SU-DHL-6 (cell line): ENCODE measurements at regions not wholly inside any gene's neighbourhood (a gene's known extent, or its start where the extent isn't known, plus 50 kb on each side); places are given as distances from the start of the nearest gene placed in this dataset.

ENCODE experiments used
- H2AFZ ChIP-seq: fragments of 200-600 bp; sonication (generic); 2 replicates; pipeline ENCODE4 v1.6.1; 2014; ENCODE audit warnings: low read depth, mild to moderate bottlenecking, moderate library complexity, mixed read lengths, antibody characterized with exemption, low read length; ENCODE audit not compliant: severe bottlenecking
- H3F3A ChIP-seq: fragments of 200-600 bp; shearing (Covaris generic); 2 replicates; pipeline ENCODE4 v1.6.0; 2016; ENCODE audit warnings: antibody characterized with exemption, mild to moderate bottlenecking; ENCODE audit not compliant: insufficient read depth
- H3K27ac ChIP-seq: fragments of 200-600 bp; sonication (generic); 2 replicates; pipeline ENCODE4 v1.5.1; 2016; ENCODE audit warnings: low read depth, mild to moderate bottlenecking, low read length, moderate library complexity, mixed read lengths
- H3K27me3 ChIP-seq: fragments of 200-600 bp; sonication (generic), shearing (Covaris generic); 2 replicates; pipeline ENCODE4 v1.6.0; 2014; ENCODE audit warnings: mild to moderate bottlenecking, low read length
- H3K36me3 ChIP-seq: fragments of 200-600 bp; sonication (generic); 2 replicates; pipeline ENCODE4 v1.6.1; 2014; ENCODE audit warnings: mild to moderate bottlenecking, low read length, mixed read lengths
- H3K4me2 ChIP-seq: fragments of 300-600, 200-600 bp; shearing (Covaris generic), sonication (generic); 2 replicates; pipeline ENCODE4 v1.6.0; 2014; ENCODE audit warnings: low read length, low read depth, mild to moderate bottlenecking; ENCODE audit not compliant: poor library complexity, severe bottlenecking
- H3K4me3 ChIP-seq: fragments of 200-600 bp; sonication (generic); 2 replicates; pipeline ENCODE4 v1.5.1; 2014; ENCODE audit warnings: antibody characterized with exemption, low read length, mild to moderate bottlenecking, mixed read lengths; ENCODE audit not compliant: insufficient read depth, poor library complexity, severe bottlenecking
- H3K79me2 ChIP-seq: fragments of 200-600 bp; sonication (generic); 2 replicates; pipeline ENCODE4 v1.6.1; 2014; ENCODE audit warnings: mild to moderate bottlenecking, low read length, moderate library complexity; ENCODE audit not compliant: insufficient read depth
- H3K9ac ChIP-seq: fragments of 200-600 bp; sonication (generic); 2 replicates; pipeline ENCODE4 v1.7.0; 2014; ENCODE audit warnings: mild to moderate bottlenecking, low read length
- H3K9me2 ChIP-seq: fragments of 200-600 bp; sonication (generic); replicated peaks from 2 replicates; pipeline ENCODE4 v1.6.1; 2014; ENCODE audit warnings: low read length; ENCODE audit not compliant: insufficient read depth
- H3K9me3 ChIP-seq: fragments of 200-600 bp; sonication (generic); 2 replicates; pipeline ENCODE4 v1.6.1; 2014; ENCODE audit warnings: low read length, mixed read lengths; ENCODE audit not compliant: insufficient read depth
- H4K20me1 ChIP-seq: fragments of 200-600 bp; sonication (generic); 2 replicates; pipeline ENCODE4 v1.6.1; 2014; ENCODE audit warnings: low read depth, mild to moderate bottlenecking, antibody characterized with exemption, low read length, moderate library complexity, mixed read lengths
- EZH2phosphoT487 ChIP-seq: fragments of 200-600 bp; sonication (generic), shearing (Covaris generic); conservative IDR thresholded peaks from 2 replicates; pipeline ENCODE4 v1.6.1; 2018; ENCODE audit warnings: mild to moderate bottlenecking, antibody characterized with exemption, low read length, moderate library complexity, mixed read lengths
- TF ChIP-seq, protein P1 (sequence below): fragments of 200-600 bp; sonication (generic); IDR thresholded peaks from one replicate; pipeline ENCODE4 v1.5.1; 2017; ENCODE audit warnings: antibody characterized with exemption, mild to moderate bottlenecking, low read length, moderate library complexity; ENCODE audit not compliant: insufficient read depth, poor library complexity, severe bottlenecking

GRCh38 chr11:43589601-43590250 is 90.8 kb upstream of the HSD17B12 start:
- TF ChIP-seq, protein P1, sequence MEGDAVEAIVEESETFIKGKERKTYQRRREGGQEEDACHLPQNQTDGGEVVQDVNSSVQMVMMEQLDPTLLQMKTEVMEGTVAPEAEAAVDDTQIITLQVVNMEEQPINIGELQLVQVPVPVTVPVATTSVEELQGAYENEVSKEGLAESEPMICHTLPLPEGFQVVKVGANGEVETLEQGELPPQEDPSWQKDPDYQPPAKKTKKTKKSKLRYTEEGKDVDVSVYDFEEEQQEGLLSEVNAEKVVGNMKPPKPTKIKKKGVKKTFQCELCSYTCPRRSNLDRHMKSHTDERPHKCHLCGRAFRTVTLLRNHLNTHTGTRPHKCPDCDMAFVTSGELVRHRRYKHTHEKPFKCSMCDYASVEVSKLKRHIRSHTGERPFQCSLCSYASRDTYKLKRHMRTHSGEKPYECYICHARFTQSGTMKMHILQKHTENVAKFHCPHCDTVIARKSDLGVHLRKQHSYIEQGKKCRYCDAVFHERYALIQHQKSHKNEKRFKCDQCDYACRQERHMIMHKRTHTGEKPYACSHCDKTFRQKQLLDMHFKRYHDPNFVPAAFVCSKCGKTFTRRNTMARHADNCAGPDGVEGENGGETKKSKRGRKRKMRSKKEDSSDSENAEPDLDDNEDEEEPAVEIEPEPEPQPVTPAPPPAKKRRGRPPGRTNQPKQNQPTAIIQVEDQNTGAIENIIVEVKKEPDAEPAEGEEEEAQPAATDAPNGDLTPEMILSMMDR, result no peak
- no peak for TF ChIP-seq EZH2phosphoT487
- Histone ChIP-seq H3K27me3 (no peaks in the 10 kb centered on the region), H3F3A (no peaks in the 10 kb centered on the region), H3K79me2 (no peaks in the 10 kb centered on the region), H3K4me2 (no peak overlapping the region), H3K27ac (no peak overlapping the region), H3K9me3 (no peaks in the 10 kb centered on the region), H3K36me3 (no peaks in the 10 kb centered on the region), H3K4me3 (no peak overlapping the region), H2AFZ (no peak overlapping the region), H3K9ac (no peak overlapping the region), H4K20me1 (no peaks in the 10 kb centered on the region), H3K9me2 (no peaks in the 10 kb centered on the region)

- H4K20me1 ChIP-seq, result no peaks in the 10 kb centered on the region
- no peak overlapping the region for H3K9ac ChIP-seq
- no peak overlapping the region for H3K4me2 ChIP-seq
- TF ChIP-seq, protein P1, result no peak
- no peak for TF ChIP-seq EZH2phosphoT487
- H3K4me3 ChIP-seq, result no peak overlapping the region
- no peak overlapping the region for H3K27ac ChIP-seq
- no peaks in the 10 kb centered on the region for H3K27me3 ChIP-seq
- H3K9me2 ChIP-seq, result no peaks in the 10 kb centered on the region
- no peak overlapping the region for H2AFZ ChIP-seq
- no peaks in the 10 kb centered on the region for H3F3A ChIP-seq
- H3K9me3 ChIP-seq, result no peaks in the 10 kb centered on the region
- H3K36me3 ChIP-seq, result no peaks in the 10 kb centered on the region
- no peaks in the 10 kb centered on the region for H3K79me2 ChIP-seq
Measured at GRCh38 chr11:43601511-43601910, 79.0 kb upstream of the HSD17B12 start.

GRCh38 chr11:43602670-43603069 is 77.9 kb upstream of the HSD17B12 start:
- no peaks in the 10 kb centered on the region for H3F3A ChIP-seq
- no peak overlapping the region for H2AFZ ChIP-seq
- no peaks in the 10 kb centered on the region for H3K9me3 ChIP-seq
- H3K36me3 ChIP-seq, result no peaks in the 10 kb centered on the region
- H3K27ac ChIP-seq, result no peak overlapping the region
- no peaks in the 10 kb centered on the region for H4K20me1 ChIP-seq
- H3K9ac ChIP-seq, result no peak overlapping the region
- no peak overlapping the region for H3K4me2 ChIP-seq
- H3K4me3 ChIP-seq, result no peak overlapping the region
- no peaks in the 10 kb centered on the region for H3K79me2 ChIP-seq
- TF ChIP-seq EZH2phosphoT487, result no peak
- TF ChIP-seq, protein P1, result no peak
- H3K9me2 ChIP-seq, result no peaks in the 10 kb centered on the region
- no peaks in the 10 kb centered on the region for H3K27me3 ChIP-seq
